CD4-positive, alpha-beta T cell treated with Interleukin-21 for 1 hour (primary cell): ENCODE measurements at regions not wholly inside any gene's neighbourhood (a gene's known extent, or its start where the extent isn't known, plus 50 kb on each side); places are given as distances from the start of the nearest gene placed in this dataset.
A peak's percentile ranks its signal among the peaks of the same experiment; 100 is the strongest.

Experiments used
- DNase-seq: peaks from one replicate; pipeline ENCODE4 v3.0.0-alpha.2; 2020

- no peak for DNase-seq
Observed at GRCh38 chr14:76974365-76974764, 54.1 kb downstream of the IRF2BPL start.

GRCh38 chr14:76971549-76971948, 57.0 kb downstream of the IRF2BPL start:
- DNase-seq: no peak

GRCh38 chr14:76968621-76969063, 59.9 kb downstream of the IRF2BPL start:
- no peak for DNase-seq

GRCh38 chr14:76967788-76968187, 60.7 kb downstream of the IRF2BPL start:
- no peak for DNase-seq

- no peak for DNase-seq
Observed at GRCh38 chr14:76965232-76965631, 63.3 kb downstream of the IRF2BPL start.

- DNase-seq: no peak
Observed at GRCh38 chr14:76964695-76965094, 63.8 kb downstream of the IRF2BPL start.

- DNase-seq: no peak
Observed at GRCh38 chr14:76963372-76963771, 65.1 kb downstream of the IRF2BPL start.

- no peak for DNase-seq
Observed at GRCh38 chr14:76962303-76962660, 66.2 kb downstream of the IRF2BPL start.

- DNase-seq: peak; percentile 97
Observed at GRCh38 chr14:76961631-76962302, 66.7 kb downstream of the IRF2BPL start.

GRCh38 chr14:76958980-76959710, 69.4 kb downstream of the IRF2BPL start:
- DNase-seq: no peak

GRCh38 chr14:76958020-76958979, 70.2 kb downstream of the IRF2BPL start:
- peak; percentile 40 for DNase-seq

GRCh38 chr14:76957224-76957891, 71.2 kb downstream of the IRF2BPL start:
- peak; percentile 37 for DNase-seq

GRCh38 chr14:76956316-76957090, 72.0 kb downstream of the IRF2BPL start:
- DNase-seq: peak; percentile 90

GRCh38 chr14:76955575-76956315, 72.8 kb downstream of the IRF2BPL start:
- DNase-seq: peak; percentile 79

GRCh38 chr14:76954394-76955190, 73.9 kb downstream of the IRF2BPL start:
- no peak for DNase-seq

GRCh38 chr14:76953311-76953945, 75.1 kb downstream of the IRF2BPL start:
- DNase-seq: peak; percentile 64

- no peak for DNase-seq
Observed at GRCh38 chr14:76951166-76951565, 77.3 kb downstream of the IRF2BPL start.

- DNase-seq: no peak
Observed at GRCh38 chr14:76950055-76951020, 78.2 kb downstream of the IRF2BPL start.

GRCh38 chr14:76948976-76949375, 79.5 kb downstream of the IRF2BPL start:
- DNase-seq: no peak
